ENCODE measurements at regions not wholly inside any gene's neighbourhood (a gene's known extent, or its start where the extent isn't known, plus 50 kb on each side); places are given as distances from the start of the nearest gene placed in this dataset.

- intact Hi-C loops (cut with DNase I), result loop anchor here in 1 of 2 donors (10.0 kb wide), 1 partner anchor 157 kb away; no protein-coding TSS in a partner anchor
- no peak for ATAC-seq
- Histone ChIP-seq H3K27me3 (peaks cover 0 to 3% of the 10 kb centered on the region in 2 donors), H3K27ac (no peak overlapping the region), H3K4me1 (no peaks in the 10 kb centered on the region), H3K4me3 (peak overlapping the region in 2 of 3 donors; percentile 26 to 46), H3K36me3 (no peaks in the 10 kb centered on the region), H3K9me3 (no peaks in the 10 kb centered on the region)
- TF ChIP-seq CTCF (IDR thresholded peaks at IDR 0.05), result no peak
- TF ChIP-seq POLR2A (IDR thresholded peaks at IDR 0.05), result no peak
- DNase-seq, result peak in 1 of 3 donors; percentile 16
- WGBS (ENCODE audit: insufficient coverage, low coverage, low lambda C conversion rate, missing lambda C conversion rate), result 85% methylated on average over 6 of the region's 29 CpGs
Measured at GRCh38 chr4:1512051-1512737, 106.0 kb upstream of the NKX1-1 start.

GRCh38 chr4:1511441-1512041 is 105.3 kb upstream of the NKX1-1 start:
- H3K4me1 ChIP-seq, result no peaks in the 10 kb centered on the region
- ATAC-seq (peak; percentile 26 to 83 (median 72)), DNase-seq (peak in 2 of 3 donors; percentile 25 to 64)
- H3K27me3 ChIP-seq, result peaks cover 0 to 3% of the 10 kb centered on the region in 2 donors
- WGBS (ENCODE audit: insufficient coverage, low coverage, low lambda C conversion rate, missing lambda C conversion rate), result 80% methylated on average over 1 of the region's 22 CpGs
- intact Hi-C loops (cut with DNase I), result loop anchor here in 1 of 2 donors (10.0 kb wide), 1 partner anchor 157 kb away; no protein-coding TSS in a partner anchor
- no peak for TF ChIP-seq POLR2A (IDR thresholded peaks at IDR 0.05)
- no peak for TF ChIP-seq CTCF (IDR thresholded peaks at IDR 0.05)
- no peaks in the 10 kb centered on the region for H3K9me3 ChIP-seq
- H3K27ac ChIP-seq, result no peak overlapping the region
- peak overlapping the region in 2 of 3 donors; percentile 22 to 46 for H3K4me3 ChIP-seq
- no peaks in the 10 kb centered on the region for H3K36me3 ChIP-seq

GRCh38 chr4:1510931-1511330 is 104.7 kb upstream of the NKX1-1 start:
- Histone ChIP-seq H3K36me3 (no peaks in the 10 kb centered on the region), H3K4me1 (no peaks in the 10 kb centered on the region), H3K4me3 (peak overlapping the region in 2 of 3 donors; percentile 22 to 44), H3K9me3 (no peaks in the 10 kb centered on the region), H3K27ac (no peak overlapping the region), H3K27me3 (peaks cover 0 to 3% of the 10 kb centered on the region in 2 donors)
- intact Hi-C loops (cut with DNase I), result loop anchor here in 1 of 2 donors (10.0 kb wide), 1 partner anchor 156 kb away; no protein-coding TSS in a partner anchor
- peak in 1 of 3 donors; percentile 19 for DNase-seq
- no peak for TF ChIP-seq CTCF (IDR thresholded peaks at IDR 0.05)
- no peak for TF ChIP-seq POLR2A (IDR thresholded peaks at IDR 0.05)
- no peak for ATAC-seq
- WGBS (ENCODE audit: insufficient coverage, low coverage, low lambda C conversion rate, missing lambda C conversion rate), result 56% methylated on average over 1 of the region's 15 CpGs

GRCh38 chr4:1509366-1509765 is 103.1 kb upstream of the NKX1-1 start:
- no peak overlapping the region for H3K27ac ChIP-seq
- no peaks in the 10 kb centered on the region for H3K9me3 ChIP-seq
- peaks cover 0 to 3% of the 10 kb centered on the region in 2 donors for H3K27me3 ChIP-seq
- no peak for ATAC-seq
- H3K36me3 ChIP-seq, result no peaks in the 10 kb centered on the region
- intact Hi-C loops (cut with DNase I), result no loop called here
- 50% methylated on average over 2 of the region's 9 CpGs for WGBS (ENCODE audit: insufficient coverage, low coverage, low lambda C conversion rate, missing lambda C conversion rate)
- TF ChIP-seq CTCF (IDR thresholded peaks at IDR 0.05) (no peak), POLR2A (IDR thresholded peaks at IDR 0.05) (no peak)
- peak in 1 of 3 donors; percentile 9 for DNase-seq
- H3K4me1 ChIP-seq, result no peaks in the 10 kb centered on the region
- no peak overlapping the region for H3K4me3 ChIP-seq

Data from right lobe of liver (tissue), 6 donors.